ENCODE measurements at regions not wholly inside any gene's neighbourhood (a gene's known extent, or its start where the extent isn't known, plus 50 kb on each side); places are given as distances from the start of the nearest gene placed in this dataset.

DNA sequence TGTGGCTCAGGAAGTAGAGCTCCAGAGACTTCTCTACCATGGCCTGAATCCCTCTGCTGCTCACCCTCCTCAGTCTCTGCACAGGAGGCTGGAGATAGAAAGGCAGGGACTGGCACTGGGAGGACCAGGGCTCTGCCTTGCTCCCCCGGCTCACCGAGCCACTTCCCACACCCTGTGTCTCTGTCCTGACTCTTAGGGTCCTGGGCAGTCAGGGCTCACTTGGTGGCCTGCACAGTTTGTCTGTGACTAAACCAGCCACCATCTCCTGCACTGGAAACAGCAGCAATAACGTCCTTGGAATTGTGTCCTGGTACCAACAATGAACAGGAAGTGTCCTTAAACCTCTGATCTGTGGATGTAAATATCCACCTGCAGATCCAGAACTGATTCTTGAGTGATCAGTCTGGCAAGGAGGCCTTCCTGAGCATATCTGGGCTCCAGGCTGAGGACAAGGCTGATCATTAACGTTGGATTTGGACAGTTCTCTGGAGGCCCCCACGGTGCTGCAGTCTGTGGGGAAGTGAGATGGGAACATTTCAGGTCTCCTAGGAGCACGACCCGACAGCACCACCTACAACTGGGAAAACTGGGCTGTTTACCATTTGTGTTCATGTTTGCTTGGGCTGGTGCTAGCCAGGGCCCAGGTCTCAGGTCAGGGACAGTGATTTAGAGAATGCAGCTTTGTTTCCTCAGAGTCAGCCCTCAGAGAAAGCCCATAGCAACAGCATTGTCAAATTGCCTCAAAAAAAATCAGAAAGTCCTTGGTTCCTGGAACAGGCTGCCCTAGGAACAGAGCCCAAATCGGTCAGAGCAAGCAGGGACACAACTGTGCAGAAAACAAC lies 82.5 kb downstream of the ZNF280B start:
- Mint-ChIP-seq H3K9me3 (ENCODE audit: insufficient read depth) (no peaks in the 10 kb centered on the region), H3K27me3 (no peaks in the 10 kb centered on the region), H3K27ac (peak overlapping the region; percentile 68), H3K4me3 (peak overlapping the region; percentile 38), H3K4me1 (peaks cover 86% of the 10 kb centered on the region)
- Histone ChIP-seq H3K9me3 (ENCODE audit: control extremely low read depth in 1 of 3, control insufficient read depth in 2 of 3, insufficient read depth in 1 of 3, low read length in 2 of 3) (no peaks in the 10 kb centered on the region), H3K27me3 (replicated peaks in 1 of 4; ENCODE audit: control extremely low read depth in 1 of 4, control insufficient read depth in 3 of 4, insufficient read depth in 4 of 4, low read length in 3 of 4) (no peaks in the 10 kb centered on the region), H3K27ac (ENCODE audit: low read length in 2 of 2) (no peak overlapping the region), H3K36me3 (replicated peaks in 1 of 2; ENCODE audit: control extremely low read depth in 1 of 2, control insufficient read depth in 1 of 2, extremely low read depth in 1 of 2, insufficient read depth in 2 of 2, low read length in 1 of 2) (no peaks in the 10 kb centered on the region), H3K4me1 (ENCODE audit: control insufficient read depth in 2 of 2, insufficient read depth in 2 of 2, low read length in 2 of 2) (peaks cover 82 to 94% of the 10 kb centered on the region in 2 donors), H3K79me2 (ENCODE audit: control insufficient read depth, insufficient read depth, low read length) (no peaks in the 10 kb centered on the region), H3K4me2 (replicated peaks; ENCODE audit: low read depth, low read length, poor library complexity, severe bottlenecking) (peak overlapping the region; percentile 41), H3K4me3 (ENCODE audit: control extremely low read depth in 1 of 5, extremely low read depth in 1 of 5, insufficient read depth in 1 of 5, low read depth in 2 of 5, low read length in 4 of 5) (no peak overlapping the region), H2AFZ (ENCODE audit: insufficient read depth, low read depth, low read length, poor library complexity, severe bottlenecking) (no peak overlapping the region), H3K9ac (ENCODE audit: low read length) (no peak overlapping the region), H4K20me1 (ENCODE audit: control insufficient read depth, insufficient read depth, low read length, poor library complexity, severe bottlenecking) (no peaks in the 10 kb centered on the region)
- CTCF ChIA-PET: interaction anchor here (1.2 to 8.6 kb wide), 5 partner anchors 12 to 162 kb away, joined by 4 to 66 read pairs (median 4); no protein-coding TSS in a partner anchor
- DNase-seq (no peak), ATAC-seq (ENCODE audit: low read depth) (no peak)
- WGBS (ENCODE audit: insufficient coverage): 81% methylated on average over 8 of the region's 8 CpGs
- POLR2A ChIA-PET: no interaction called here
- intact Hi-C loops (cut with micrococcal nuclease): no loop called here
- no peak for TF ChIP-seq EZH2 (IDR thresholded peaks at IDR 0.05; ENCODE audit: borderline replicate concordance, insufficient read depth, low read depth, low read length, poor library complexity, severe bottlenecking)
- TF ChIP-seq, protein P1, sequence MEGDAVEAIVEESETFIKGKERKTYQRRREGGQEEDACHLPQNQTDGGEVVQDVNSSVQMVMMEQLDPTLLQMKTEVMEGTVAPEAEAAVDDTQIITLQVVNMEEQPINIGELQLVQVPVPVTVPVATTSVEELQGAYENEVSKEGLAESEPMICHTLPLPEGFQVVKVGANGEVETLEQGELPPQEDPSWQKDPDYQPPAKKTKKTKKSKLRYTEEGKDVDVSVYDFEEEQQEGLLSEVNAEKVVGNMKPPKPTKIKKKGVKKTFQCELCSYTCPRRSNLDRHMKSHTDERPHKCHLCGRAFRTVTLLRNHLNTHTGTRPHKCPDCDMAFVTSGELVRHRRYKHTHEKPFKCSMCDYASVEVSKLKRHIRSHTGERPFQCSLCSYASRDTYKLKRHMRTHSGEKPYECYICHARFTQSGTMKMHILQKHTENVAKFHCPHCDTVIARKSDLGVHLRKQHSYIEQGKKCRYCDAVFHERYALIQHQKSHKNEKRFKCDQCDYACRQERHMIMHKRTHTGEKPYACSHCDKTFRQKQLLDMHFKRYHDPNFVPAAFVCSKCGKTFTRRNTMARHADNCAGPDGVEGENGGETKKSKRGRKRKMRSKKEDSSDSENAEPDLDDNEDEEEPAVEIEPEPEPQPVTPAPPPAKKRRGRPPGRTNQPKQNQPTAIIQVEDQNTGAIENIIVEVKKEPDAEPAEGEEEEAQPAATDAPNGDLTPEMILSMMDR (IDR thresholded peaks at IDR 0.05): no peak

DNA sequence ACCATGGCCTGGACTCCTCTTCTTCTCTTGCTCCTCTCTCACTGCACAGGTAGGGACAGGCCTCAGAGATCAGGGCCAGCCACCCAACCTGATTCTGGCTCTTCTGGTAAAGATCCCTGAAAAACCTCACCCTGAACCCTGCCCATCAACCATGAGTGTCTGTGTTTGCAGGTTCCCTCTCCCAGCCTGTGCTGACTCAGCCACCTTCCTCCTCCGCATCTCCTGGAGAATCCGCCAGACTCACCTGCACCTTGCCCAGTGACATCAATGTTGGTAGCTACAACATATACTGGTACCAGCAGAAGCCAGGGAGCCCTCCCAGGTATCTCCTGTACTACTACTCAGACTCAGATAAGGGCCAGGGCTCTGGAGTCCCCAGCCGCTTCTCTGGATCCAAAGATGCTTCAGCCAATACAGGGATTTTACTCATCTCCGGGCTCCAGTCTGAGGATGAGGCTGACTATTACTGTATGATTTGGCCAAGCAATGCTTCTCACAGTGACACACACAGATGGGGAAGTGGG lies 80.9 kb downstream of the ZNF280B start:
- H3K27me3 Mint-ChIP-seq: no peaks in the 10 kb centered on the region
- ChIA-PET POLR2A (no interaction called here), CTCF (interaction anchor here (0.7 to 8.6 kb wide), 9 partner anchors 14 to 161 kb away, joined by 3 to 66 read pairs (median 3); no protein-coding TSS in a partner anchor)
- Histone ChIP-seq H2AFZ (ENCODE audit: insufficient read depth, low read depth, low read length, poor library complexity, severe bottlenecking) (no peak overlapping the region), H4K20me1 (ENCODE audit: control insufficient read depth, insufficient read depth, low read length, poor library complexity, severe bottlenecking) (no peaks in the 10 kb centered on the region), H3K4me3 (ENCODE audit: control extremely low read depth in 1 of 5, extremely low read depth in 1 of 5, insufficient read depth in 1 of 5, low read depth in 2 of 5, low read length in 4 of 5) (no peak overlapping the region), H3K27me3 (replicated peaks in 1 of 4; ENCODE audit: control extremely low read depth in 1 of 4, control insufficient read depth in 3 of 4, insufficient read depth in 4 of 4, low read length in 3 of 4) (no peaks in the 10 kb centered on the region), H3K9me3 (ENCODE audit: control extremely low read depth in 1 of 3, control insufficient read depth in 2 of 3, insufficient read depth in 1 of 3, low read length in 2 of 3) (peaks cover 0 to 5% (median 0%) of the 10 kb centered on the region in 3 donors), H3K9ac (ENCODE audit: low read length) (no peak overlapping the region), H3K36me3 (replicated peaks in 1 of 2; ENCODE audit: control extremely low read depth in 1 of 2, control insufficient read depth in 1 of 2, extremely low read depth in 1 of 2, insufficient read depth in 2 of 2, low read length in 1 of 2) (no peaks in the 10 kb centered on the region), H3K4me2 (replicated peaks; ENCODE audit: low read depth, low read length, poor library complexity, severe bottlenecking) (peak overlapping the region; percentile 41), H3K27ac (ENCODE audit: low read length in 2 of 2) (no peak overlapping the region), H3K4me1 (ENCODE audit: control insufficient read depth in 2 of 2, insufficient read depth in 2 of 2, low read length in 2 of 2) (peaks cover 79 to 94% of the 10 kb centered on the region in 2 donors), H3K79me2 (ENCODE audit: control insufficient read depth, insufficient read depth, low read length) (no peaks in the 10 kb centered on the region)
- peak overlapping the region; percentile 32 for H3K4me3 Mint-ChIP-seq
- intact Hi-C loops (cut with micrococcal nuclease): no loop called here
- no peaks in the 10 kb centered on the region for H3K9me3 Mint-ChIP-seq (ENCODE audit: insufficient read depth)
- TF ChIP-seq, protein P1 (IDR thresholded peaks at IDR 0.05): no peak
- TF ChIP-seq EZH2 (IDR thresholded peaks at IDR 0.05; ENCODE audit: borderline replicate concordance, insufficient read depth, low read depth, low read length, poor library complexity, severe bottlenecking): no peak
- H3K27ac Mint-ChIP-seq: peak overlapping the region; percentile 71
- 90% methylated on average over 2 of the region's 4 CpGs for WGBS (ENCODE audit: insufficient coverage)
- ATAC-seq (ENCODE audit: low read depth) (no peak), DNase-seq (no peak)
- peaks cover 86% of the 10 kb centered on the region for H3K4me1 Mint-ChIP-seq
